ENCODE measurements at regions not wholly inside any gene's neighbourhood (a gene's known extent, or its start where the extent isn't known, plus 50 kb on each side); places are given as distances from the start of the nearest gene placed in this dataset.

DNA sequence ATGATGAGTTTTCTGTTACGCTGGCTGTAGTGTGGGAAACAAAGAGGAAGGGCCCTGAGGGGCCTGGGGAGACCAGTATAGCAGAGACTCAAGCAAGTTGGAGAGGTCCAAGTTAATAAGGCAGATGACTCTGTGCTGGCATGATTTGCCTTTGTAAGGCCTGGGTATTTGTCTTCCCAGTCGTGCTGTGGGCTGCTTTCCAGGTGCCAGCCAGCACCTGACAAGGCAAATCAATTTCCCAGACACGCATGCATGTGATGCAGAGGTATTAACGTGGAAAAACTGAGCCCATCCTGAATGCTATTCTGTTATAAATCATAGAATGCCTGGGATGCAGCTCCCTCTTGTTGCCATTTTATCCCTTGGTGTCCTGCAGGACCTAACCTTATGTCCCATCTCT is 175.6 kb downstream of the MFSD1 start (continued):
- no peak for TF ChIP-seq ZBTB33 (IDR thresholded peaks at IDR 0.05; ENCODE audit: borderline replicate concordance, low read depth)

GRCh38 chr3:158983216-158984099 is 181.6 kb downstream of the MFSD1 start:
- no peaks in the 10 kb centered on the region for H3K79me2 ChIP-seq (ENCODE audit: insufficient read depth)
- no peaks in the 10 kb centered on the region for H4K20me1 ChIP-seq (ENCODE audit: insufficient read depth)
- no peaks in the 10 kb centered on the region for H3K9me3 ChIP-seq
- no peak overlapping the region for H2AFZ ChIP-seq (ENCODE audit: low read depth)
- TF ChIP-seq EZH2phosphoT487 (IDR thresholded peaks at IDR 0.05; ENCODE audit: borderline replicate concordance, low read depth) (no peak), JUND (IDR thresholded peaks at IDR 0.05) (no peak), TAF1 (IDR thresholded peaks at IDR 0.05; ENCODE audit: borderline replicate concordance, low read depth, low read length) (no peak), RCOR1 (IDR thresholded peaks at IDR 0.05; ENCODE audit: low read length) (no peak), FOXJ3 (CRISPR knock-in tag; IDR thresholded peaks at IDR 0.05) (no peak), ELF1 (IDR thresholded peaks at IDR 0.05) (no peak), NFIC (IDR thresholded peaks at IDR 0.05; ENCODE audit: borderline replicate concordance) (no peak), SIN3A (IDR thresholded peaks at IDR 0.05; ENCODE audit: borderline replicate concordance, low read depth, low read length) (no peak), TCF12 (IDR thresholded peaks at IDR 0.05) (no peak), CHD2 (IDR thresholded peaks at IDR 0.05; ENCODE audit: low read length, partially characterized antibody) (no peak), MXI1 (IDR thresholded peaks at IDR 0.05; ENCODE audit: low read depth, low read length) (no peak)
- TF ChIP-seq, protein P1, sequence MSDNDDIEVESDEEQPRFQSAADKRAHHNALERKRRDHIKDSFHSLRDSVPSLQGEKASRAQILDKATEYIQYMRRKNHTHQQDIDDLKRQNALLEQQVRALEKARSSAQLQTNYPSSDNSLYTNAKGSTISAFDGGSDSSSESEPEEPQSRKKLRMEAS (IDR thresholded peaks at IDR 0.05; ENCODE audit: low read depth): no peak
- H3K27ac ChIP-seq (ENCODE audit: low read depth in 2 of 2, low read length in 1 of 2): no peak overlapping the region
- CTCF ChIA-PET: no interaction called here
- H3K4me1 ChIP-seq (ENCODE audit: control insufficient read depth in 1 of 2, insufficient read depth in 2 of 2, low read depth in 1 of 2, low read length in 1 of 2): no peaks in the 10 kb centered on the region
- H3K4me2 ChIP-seq: no peak overlapping the region
- no peaks in the 10 kb centered on the region for H3F3A ChIP-seq (replicated peaks; ENCODE audit: insufficient read depth)
- no peaks in the 10 kb centered on the region for H3K9me2 ChIP-seq
- H3K27me3 ChIP-seq (ENCODE audit: insufficient read depth): no peaks in the 10 kb centered on the region
- no peak for DNase-seq
- POLR2A ChIA-PET: no interaction called here
- no peaks in the 10 kb centered on the region for H3K36me3 ChIP-seq (replicated peaks in 1 of 2; ENCODE audit: control insufficient read depth in 1 of 2, insufficient read depth in 2 of 2, low read length in 1 of 2)
- 64% methylated on average over 5 of the region's 5 CpGs for WGBS (ENCODE audit: low lambda C conversion rate)
- no peak overlapping the region for H3K9ac ChIP-seq
- H3K4me3 ChIP-seq (ENCODE audit: low read depth in 2 of 2, low read length in 1 of 2): no peak overlapping the region

DNA sequence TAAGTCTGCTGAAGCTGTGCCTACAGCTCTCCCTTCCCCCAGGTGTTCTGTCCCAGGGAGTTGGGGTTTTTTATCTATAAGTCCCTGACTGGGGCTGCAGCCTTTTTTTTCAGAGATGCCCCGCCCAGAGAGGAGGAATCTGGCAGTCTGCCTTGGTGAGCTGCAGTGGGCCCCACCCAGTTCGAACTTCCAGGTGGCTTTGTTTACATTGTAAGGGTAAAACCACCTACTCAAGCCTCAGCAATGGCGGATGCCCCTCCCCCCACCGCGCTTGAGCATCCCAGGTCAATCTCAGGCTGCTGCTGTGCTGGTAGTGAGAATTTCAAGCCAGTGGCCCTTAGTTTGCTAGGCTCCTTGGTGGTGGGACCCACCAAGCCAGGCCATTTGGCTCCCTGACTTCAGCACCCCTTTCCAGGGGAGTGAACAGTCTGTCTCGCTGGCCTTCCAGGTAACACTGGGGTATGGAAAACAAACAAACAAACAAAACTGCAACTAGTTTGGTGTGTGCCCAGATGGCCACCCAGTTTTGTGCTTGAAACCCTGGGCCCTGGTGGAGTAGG is 189.4 kb downstream of the MFSD1 start:
- WGBS (ENCODE audit: low lambda C conversion rate): 81% methylated on average over 4 of the region's 6 CpGs
- no peaks in the 10 kb centered on the region for H3K36me3 ChIP-seq (replicated peaks in 1 of 2; ENCODE audit: control insufficient read depth in 1 of 2, insufficient read depth in 2 of 2, low read length in 1 of 2)
- H3K9me2 ChIP-seq: no peaks in the 10 kb centered on the region
- H3K9ac ChIP-seq: no peak overlapping the region
- H2AFZ ChIP-seq (ENCODE audit: low read depth): no peak overlapping the region
- no peaks in the 10 kb centered on the region for H3K27me3 ChIP-seq (ENCODE audit: insufficient read depth)
- no peaks in the 10 kb centered on the region for H3K79me2 ChIP-seq (ENCODE audit: insufficient read depth)
- no peak overlapping the region for H3K4me2 ChIP-seq
- no peaks in the 10 kb centered on the region for H3K4me1 ChIP-seq (ENCODE audit: control insufficient read depth in 1 of 2, insufficient read depth in 2 of 2, low read depth in 1 of 2, low read length in 1 of 2)
- no peak overlapping the region for H3K27ac ChIP-seq (ENCODE audit: low read depth in 2 of 2, low read length in 1 of 2)
- no peaks in the 10 kb centered on the region for H3F3A ChIP-seq (replicated peaks; ENCODE audit: insufficient read depth)
- TF ChIP-seq FOXM1 (IDR thresholded peaks at IDR 0.05; ENCODE audit: low read depth): no peak
- TF ChIP-seq MXI1 (IDR thresholded peaks at IDR 0.05; ENCODE audit: low read depth, low read length): no peak
- no peak for TF ChIP-seq SIN3A (IDR thresholded peaks at IDR 0.05; ENCODE audit: borderline replicate concordance, low read depth, low read length)
- TF ChIP-seq RAD21 (IDR thresholded peaks at IDR 0.05; ENCODE audit: low read length): no peak
- TF ChIP-seq POLR2AphosphoS5 (IDR thresholded peaks at IDR 0.05; ENCODE audit: low read depth, low read length): no peak
- TF ChIP-seq JUND (IDR thresholded peaks at IDR 0.05): no peak
- no peak for TF ChIP-seq EP300 (IDR thresholded peaks at IDR 0.05; ENCODE audit: borderline replicate concordance in 1 of 2, low read depth in 1 of 2, low read length in 1 of 2)
- DNase-seq: no peak
- H4K20me1 ChIP-seq (ENCODE audit: insufficient read depth): no peaks in the 10 kb centered on the region
- no peak overlapping the region for H3K4me3 ChIP-seq (ENCODE audit: low read depth in 2 of 2, low read length in 1 of 2)
- no peaks in the 10 kb centered on the region for H3K9me3 ChIP-seq
- CTCF ChIA-PET: no interaction called here
- POLR2A ChIA-PET: no interaction called here
